ENCODE measurements at regions not wholly inside any gene's neighbourhood (a gene's known extent, or its start where the extent isn't known, plus 50 kb on each side); places are given as distances from the start of the nearest gene placed in this dataset.
"Not testable (repeated sequence)": the region's sequence is repeated elsewhere in the genome, so short reads cannot be mapped to it uniquely, and the experiment has no call there.

GRCh38 chr2:223267160-223267951 is 215.4 kb downstream of the KCNE4 start:
- DNase-seq (ENCODE audit: missing footprints) (no peak), ATAC-seq (no peak)
- intact Hi-C loops (cut with DNase I) = no loop called here

DNA sequence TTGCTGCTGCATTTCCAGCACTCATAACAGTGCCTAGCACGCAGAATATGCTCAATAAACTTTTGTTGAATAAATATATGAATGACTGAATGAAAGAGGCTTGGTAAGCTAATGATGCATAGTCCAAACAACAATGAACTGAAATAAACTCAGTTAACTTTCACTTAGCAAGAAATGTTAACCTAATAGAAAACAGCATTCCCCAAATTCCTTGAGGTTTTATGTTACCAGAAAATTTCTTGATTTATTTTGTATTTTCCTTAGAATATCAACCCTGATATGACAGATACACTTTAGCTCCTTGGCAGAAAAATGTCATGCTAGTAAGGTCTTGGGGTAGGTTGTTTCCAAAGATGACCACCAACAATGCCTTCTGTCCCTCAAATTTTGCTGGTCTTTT is 217.4 kb downstream of the KCNE4 start:
- ATAC-seq (no peak), DNase-seq (ENCODE audit: missing footprints) (no peak)
- intact Hi-C loops (cut with DNase I) = no loop called here

- ATAC-seq (no peak), DNase-seq (ENCODE audit: missing footprints) (no peak)
- intact Hi-C loops (cut with DNase I) = no loop called here
Measured at GRCh38 chr2:223270548-223270947, 218.6 kb downstream of the KCNE4 start.

DNA sequence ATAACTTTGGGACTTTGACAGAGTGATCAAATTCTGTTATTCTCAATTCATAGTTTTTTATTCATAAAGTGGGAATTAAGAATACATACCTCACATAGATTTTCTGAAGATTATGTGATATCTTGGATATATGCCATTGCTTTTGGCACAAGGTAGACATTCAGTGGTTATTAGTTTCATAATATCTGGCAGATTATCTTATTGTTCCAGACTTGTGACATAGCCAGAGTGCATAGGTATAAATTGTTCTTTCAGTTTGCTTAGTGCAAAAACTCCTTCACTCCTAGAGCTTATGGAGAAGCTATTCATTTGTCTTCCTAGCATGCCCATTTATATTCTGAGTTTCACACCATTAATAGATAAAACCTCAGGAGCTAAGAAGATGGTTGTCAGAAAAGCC is 222.0 kb downstream of the KCNE4 start:
- intact Hi-C loops (cut with DNase I) = no loop called here
- DNase-seq (ENCODE audit: missing footprints) (no peak), ATAC-seq (no peak)

GRCh38 chr2:223282221-223282620 is 230.2 kb downstream of the KCNE4 start:
- intact Hi-C loops (cut with DNase I) = no loop called here
- no peak for ATAC-seq
- no peak for DNase-seq (ENCODE audit: missing footprints)

DNA sequence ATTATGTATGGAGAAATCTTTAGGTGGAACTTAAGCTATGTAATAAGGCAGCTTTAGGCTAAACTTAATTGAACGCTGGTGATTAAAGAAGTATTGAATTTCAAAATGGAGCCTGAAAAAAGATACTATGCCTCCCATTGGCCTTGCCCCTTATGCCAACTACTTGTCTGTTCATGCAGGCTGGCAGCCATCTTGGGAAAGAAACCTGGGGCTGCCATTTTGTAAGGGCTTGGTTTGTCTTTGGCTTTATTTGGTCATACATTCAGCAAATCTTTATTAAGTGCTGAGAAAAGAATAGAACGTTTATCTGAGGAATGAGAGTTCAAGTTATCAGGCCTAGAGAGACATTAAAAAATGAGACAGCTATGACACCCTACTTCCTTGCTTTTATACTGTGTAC is 231.3 kb downstream of the KCNE4 start:
- no peak for ATAC-seq
- intact Hi-C loops (cut with DNase I) = no loop called here
- no peak for DNase-seq (ENCODE audit: missing footprints)

DNA sequence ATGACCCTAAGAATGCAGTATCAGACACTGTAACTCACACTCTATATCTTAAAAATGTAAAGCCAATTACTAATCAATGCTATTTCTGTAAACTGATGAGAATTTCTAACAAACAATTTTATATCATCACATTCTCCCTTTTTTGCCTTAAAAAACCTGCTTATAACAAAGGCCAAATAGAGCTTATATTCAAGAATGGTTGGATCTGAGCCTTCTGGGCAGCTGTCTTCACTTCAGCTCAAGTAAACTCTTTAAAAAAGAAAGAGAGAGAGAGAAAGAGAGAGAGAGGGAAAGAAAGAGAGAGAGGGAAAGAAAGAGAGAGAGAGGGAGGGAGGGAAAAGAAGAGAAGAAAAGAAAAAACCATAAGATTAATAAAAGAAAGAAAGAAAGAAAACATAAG is 231.8 kb downstream of the KCNE4 start:
- ATAC-seq = no peak
- intact Hi-C loops (cut with DNase I) = no loop called here
- DNase-seq (ENCODE audit: missing footprints) = no peak

- ATAC-seq = no peak
- intact Hi-C loops (cut with DNase I) = no loop called here
- no peak for DNase-seq (ENCODE audit: missing footprints)
Measured at GRCh38 chr2:223285370-223286265, 233.6 kb downstream of the KCNE4 start.

GRCh38 chr2:223294756-223295155 is 242.8 kb downstream of the KCNE4 start:
- intact Hi-C loops (cut with DNase I) = no loop called here
- DNase-seq (ENCODE audit: missing footprints) (no peak), ATAC-seq (no peak)

- intact Hi-C loops (cut with DNase I) = no loop called here
- no peak for ATAC-seq
- no peak for DNase-seq (ENCODE audit: missing footprints)
Measured at GRCh38 chr2:223297788-223298187, 245.8 kb downstream of the KCNE4 start.

DNA sequence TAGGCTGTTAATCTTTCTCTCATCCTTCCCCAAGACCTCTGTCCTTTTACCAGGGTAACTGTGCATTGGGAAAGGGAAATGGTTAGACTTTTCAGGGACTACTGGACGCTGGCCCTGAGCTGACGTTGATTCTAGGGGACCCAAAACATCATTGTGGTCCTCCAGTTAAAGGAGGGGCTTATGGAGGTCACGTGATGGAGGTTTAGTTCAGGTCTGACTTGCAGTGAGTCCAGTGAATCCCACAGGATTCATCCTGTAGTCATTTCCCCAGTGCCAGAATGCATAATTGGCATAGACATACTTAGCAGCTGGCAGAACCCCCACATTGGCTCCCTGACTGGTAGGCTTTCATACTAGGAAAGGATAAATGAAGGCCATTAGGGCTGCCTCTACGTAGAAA is 246.3 kb downstream of the KCNE4 start:
- ATAC-seq; DNase-seq (ENCODE audit: missing footprints); intact Hi-C loops (cut with DNase I): not testable (repeated sequence)

DNA sequence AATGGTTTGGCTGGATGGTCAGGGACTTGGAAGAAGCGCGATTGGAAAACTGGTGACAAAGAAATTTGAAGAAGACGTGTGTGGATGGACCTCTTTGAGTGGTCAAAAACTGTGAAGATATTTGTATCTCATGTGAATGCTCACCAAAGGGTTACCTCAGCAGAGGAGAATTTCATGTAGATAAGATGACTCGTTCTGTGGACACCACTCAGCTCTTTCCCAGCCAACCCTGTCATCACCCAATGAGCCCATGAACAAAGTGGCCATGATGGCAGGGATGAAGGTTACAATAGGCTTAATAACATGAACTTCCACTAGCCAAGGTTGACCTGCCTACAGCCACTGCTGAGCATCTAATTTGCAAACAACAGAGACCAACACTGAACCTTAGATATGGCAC is 248.3 kb downstream of the KCNE4 start:
- ATAC-seq = no peak
- intact Hi-C loops (cut with DNase I) = no loop called here
- no peak for DNase-seq (ENCODE audit: missing footprints)

DNA sequence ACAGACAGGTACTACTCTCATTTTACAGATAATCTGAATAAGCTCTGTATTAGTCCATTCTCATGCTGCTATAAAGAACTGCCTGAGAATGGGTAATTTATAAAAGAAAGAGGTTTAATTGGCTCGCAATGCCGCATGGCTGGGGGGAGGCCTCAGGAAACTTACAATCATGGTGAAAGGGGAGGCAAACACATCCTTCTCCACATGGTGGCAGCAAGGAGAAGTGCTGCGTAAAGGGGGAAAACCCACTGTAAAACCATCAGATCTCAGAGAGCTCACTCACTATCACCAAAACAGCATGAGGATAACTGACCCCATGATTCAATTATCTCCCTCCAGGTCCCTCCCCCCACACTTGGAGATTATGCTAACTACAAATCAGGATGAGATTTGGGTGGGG is 254.4 kb downstream of the KCNE4 start:
- intact Hi-C loops (cut with DNase I) = no loop called here
- no peak for ATAC-seq
- DNase-seq (ENCODE audit: missing footprints) = no peak

DNA sequence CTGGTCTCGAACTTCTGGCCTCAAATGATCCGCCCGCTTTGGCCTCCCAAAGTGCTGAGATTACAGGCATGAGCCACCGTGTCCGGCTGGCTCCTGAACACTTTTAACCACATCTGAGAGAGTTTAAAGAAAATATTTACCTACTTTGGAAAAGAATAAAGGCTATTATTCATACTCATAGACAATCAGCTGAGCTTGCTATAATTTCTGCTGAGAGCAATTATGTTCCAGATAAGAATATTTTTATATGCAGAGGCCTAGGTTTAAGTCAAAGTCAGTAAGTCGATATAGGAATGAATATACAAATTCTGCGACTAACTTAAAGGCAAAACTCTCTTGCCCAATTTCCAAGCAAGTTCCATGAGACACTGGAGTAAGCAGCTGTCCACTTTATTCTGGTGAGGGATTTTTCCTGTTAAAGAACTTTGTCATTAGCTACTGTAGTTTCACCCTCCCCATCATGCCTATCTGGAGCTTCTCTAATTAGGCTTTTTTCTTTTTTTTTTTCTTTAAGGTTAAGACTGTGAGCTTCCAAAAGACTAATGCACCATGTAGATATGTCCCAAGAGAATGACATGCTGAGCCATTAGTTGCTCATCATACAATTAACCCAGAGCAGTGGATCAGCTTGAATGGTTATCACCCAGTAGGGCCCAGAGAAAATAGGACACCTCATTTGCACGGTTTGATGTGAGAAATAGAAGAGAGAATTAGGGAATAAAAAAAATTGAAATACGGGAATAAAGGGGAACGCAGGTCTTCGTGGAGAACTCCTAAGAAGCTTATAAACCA is 260.1 kb downstream of the KCNE4 start:
- DNase-seq (ENCODE audit: missing footprints) (no peak), ATAC-seq (no peak)
- intact Hi-C loops (cut with DNase I) = no loop called here

DNA sequence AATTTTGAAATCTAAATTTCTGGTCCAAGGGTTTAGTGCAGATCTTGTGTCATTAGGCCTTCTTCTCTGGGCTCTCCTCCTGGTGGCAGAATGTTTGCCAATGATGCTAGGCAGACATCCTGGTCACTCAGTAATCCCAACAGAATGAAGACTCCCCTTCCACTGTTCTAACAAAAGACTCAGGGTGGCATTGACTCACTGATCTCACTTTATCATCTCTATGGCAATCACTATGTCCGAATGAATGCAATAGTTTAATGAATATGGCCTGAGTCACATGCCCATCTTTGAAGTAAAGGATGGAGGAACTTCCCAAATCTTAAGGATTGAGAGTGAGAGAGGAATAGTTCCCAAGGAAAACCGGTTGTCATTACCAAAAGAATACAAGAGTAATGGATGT is 261.1 kb downstream of the KCNE4 start:
- intact Hi-C loops (cut with DNase I) = no loop called here
- DNase-seq (ENCODE audit: missing footprints) (no peak), ATAC-seq (no peak)

DNA sequence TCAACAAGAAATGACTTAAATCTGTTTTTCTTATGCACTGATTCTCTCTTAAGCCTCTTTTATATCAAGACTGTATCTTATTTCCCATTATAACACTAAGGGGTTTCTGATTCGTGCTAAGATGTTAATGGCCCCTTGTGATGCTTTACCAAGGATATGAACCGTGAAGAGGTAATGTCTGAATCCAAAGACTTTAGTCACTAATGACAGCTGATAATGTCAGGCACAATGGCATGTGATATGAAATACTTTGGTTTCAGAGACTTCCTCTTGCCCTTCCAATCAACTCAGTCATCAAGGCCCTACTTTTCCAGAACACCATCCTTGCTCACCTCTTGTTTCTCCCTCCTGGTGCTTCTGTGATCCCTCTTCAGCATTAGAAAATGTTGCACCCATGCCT is 262.8 kb downstream of the KCNE4 start:
- DNase-seq (ENCODE audit: missing footprints) (no peak), ATAC-seq (no peak)
- intact Hi-C loops (cut with DNase I) = no loop called here

DNA sequence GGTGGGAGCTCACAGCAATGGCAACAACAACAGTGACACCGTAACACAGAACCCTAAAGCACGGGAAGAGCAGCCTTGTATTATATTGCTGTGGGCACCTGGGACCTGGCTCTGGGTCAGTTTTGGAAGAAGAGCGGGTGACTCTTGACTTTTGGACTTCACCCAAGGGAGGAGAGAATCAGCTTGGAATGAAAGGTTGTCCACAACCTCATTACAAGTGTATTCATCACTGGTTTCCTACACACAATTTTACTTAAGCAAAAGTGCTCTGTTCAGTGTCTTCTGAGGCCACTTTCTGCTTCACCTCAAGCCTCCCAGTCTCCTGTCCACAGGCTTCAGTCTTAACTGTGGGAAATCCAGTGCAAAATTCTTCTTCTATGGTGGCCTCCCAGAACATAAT is 263.8 kb downstream of the KCNE4 start:
- DNase-seq (ENCODE audit: missing footprints) (no peak), ATAC-seq (no peak)
- intact Hi-C loops (cut with DNase I) = no loop called here

DNA sequence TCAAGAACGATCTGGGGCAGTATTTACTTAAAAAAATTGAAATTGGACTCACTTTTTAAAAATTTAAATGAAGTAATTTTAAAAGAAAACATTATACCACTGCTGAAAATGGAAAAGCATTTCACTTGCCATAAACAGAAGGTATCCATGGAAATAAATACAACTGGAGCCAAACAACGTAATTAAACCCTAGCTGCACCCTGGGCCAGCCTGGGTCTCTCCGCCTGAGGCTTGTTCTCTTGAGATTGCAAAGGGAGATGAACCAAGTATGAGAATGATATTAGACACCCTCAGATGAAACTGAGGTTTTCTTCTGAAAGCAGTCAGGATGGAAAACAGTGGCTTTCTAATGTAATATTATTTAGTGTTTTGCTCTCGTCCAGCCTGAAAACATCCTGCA is 264.4 kb downstream of the KCNE4 start:
- DNase-seq (ENCODE audit: missing footprints) = no peak
- intact Hi-C loops (cut with DNase I) = no loop called here
- no peak for ATAC-seq

- ATAC-seq (no peak), DNase-seq (ENCODE audit: missing footprints) (no peak)
- intact Hi-C loops (cut with DNase I) = no loop called here
Measured at GRCh38 chr2:223319601-223320000, 267.6 kb downstream of the KCNE4 start.

- DNase-seq (ENCODE audit: missing footprints) (no peak), ATAC-seq (no peak)
- intact Hi-C loops (cut with DNase I) = no loop called here
Measured at GRCh38 chr2:223324402-223324801, 272.4 kb downstream of the KCNE4 start.

Data from Right ventricle myocardium inferior (tissue), 1 donor.